Ishikawa (cell line): ENCODE measurements at regions not wholly inside any gene's neighbourhood (a gene's known extent, or its start where the extent isn't known, plus 50 kb on each side); places are given as distances from the start of the nearest gene placed in this dataset.

ENCODE experiments used
- EP300 ChIP-seq: IDR thresholded peaks from 2 replicates; pipeline ENCODE4 v1.6.1; 2012; ENCODE audit warnings: borderline replicate concordance
- FOXM1 ChIP-seq: IDR thresholded peaks from 2 replicates; pipeline ENCODE4 v1.6.1; 2012; ENCODE audit warnings: low read depth, borderline replicate concordance
- TAF1 ChIP-seq: IDR thresholded peaks from 2 replicates; pipeline ENCODE4 v1.6.1; 2012; ENCODE audit warnings: low read depth, mild to moderate bottlenecking

DNA sequence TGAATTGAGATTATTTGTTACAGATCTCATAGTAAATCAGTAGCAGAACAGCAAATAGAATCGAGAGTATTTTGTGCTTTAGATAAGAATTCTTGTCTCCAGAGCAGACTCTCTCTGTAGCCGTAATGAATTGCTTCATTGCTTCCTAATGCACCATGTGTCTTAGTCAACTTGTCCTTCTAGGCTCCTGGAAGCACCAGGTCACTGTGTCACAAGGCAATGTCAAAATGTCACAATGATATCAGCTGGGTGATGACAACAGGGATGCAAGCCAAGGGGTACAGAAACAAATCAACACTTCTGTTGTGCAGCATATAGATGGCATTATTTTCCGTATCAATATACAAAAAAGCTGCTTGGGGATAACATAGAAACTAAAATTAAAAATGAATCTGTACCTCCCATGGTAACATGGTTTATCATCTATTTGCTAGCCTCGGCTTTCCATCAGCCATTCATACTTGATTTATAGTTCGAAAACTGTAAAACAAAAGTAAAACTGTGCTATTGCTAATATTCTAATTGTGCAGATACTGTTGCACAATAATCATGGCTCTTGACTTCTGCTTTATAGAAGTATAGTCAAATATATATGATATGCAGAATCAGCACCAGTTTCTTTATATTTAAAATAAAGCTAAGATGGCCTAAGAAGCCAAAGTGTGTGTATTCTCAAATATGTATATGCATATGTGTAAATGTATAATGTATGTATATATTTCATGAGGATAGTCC, 435.9 kb upstream of the TLE4 start:
- TF ChIP-seq TAF1 = no peak
- TF ChIP-seq FOXM1 = no peak
- TF ChIP-seq EP300 = no peak
